Loucy (cell line): ENCODE measurements at regions not wholly inside any gene's neighbourhood (a gene's known extent, or its start where the extent isn't known, plus 50 kb on each side); places are given as distances from the start of the nearest gene placed in this dataset.

Experiments used
- CTCF ChIP-seq: fragments of 200-600 bp; sonication (generic); conservative IDR thresholded peaks from 2 replicates; pipeline ENCODE4 v1.5.1; 2014; ENCODE audit warnings: mild to moderate bottlenecking, antibody characterized with exemption, low read length
- EZH2phosphoT487 ChIP-seq: fragments of 200-600 bp; IDR thresholded peaks from 2 replicates; pipeline ENCODE4 v1.6.1; 2018; ENCODE audit warnings: antibody characterized with exemption, mild to moderate bottlenecking, moderate library complexity, borderline replicate concordance

DNA sequence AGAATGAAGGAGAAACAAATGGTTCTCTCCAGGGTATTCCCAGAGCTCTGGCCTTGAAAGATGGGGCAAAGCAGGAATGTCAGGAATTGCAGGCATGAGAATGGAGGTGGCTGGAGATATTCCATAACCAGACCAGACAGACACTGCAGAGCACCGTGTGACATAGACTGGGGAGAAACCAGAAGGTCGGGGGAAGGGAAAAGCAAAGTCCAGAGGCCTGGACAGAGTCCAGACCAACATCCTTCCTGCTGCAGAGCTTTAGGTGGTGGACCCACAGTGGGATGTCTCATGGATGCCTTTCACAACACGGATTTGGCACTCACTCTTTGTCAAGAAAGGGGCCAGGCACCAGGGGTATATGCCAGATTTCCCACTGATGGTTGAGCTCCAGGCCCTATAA, 177.2 kb upstream of the INHBA start:
- TF ChIP-seq CTCF: no peak
- no peak for TF ChIP-seq EZH2phosphoT487
